ENCODE measurements at regions not wholly inside any gene's neighbourhood (a gene's known extent, or its start where the extent isn't known, plus 50 kb on each side); places are given as distances from the start of the nearest gene placed in this dataset.

- no peak for TF ChIP-seq GATA2 (IDR thresholded peaks at IDR 0.05; ENCODE audit: low read depth, low read length)
Measured at GRCh38 chr13:50226515-50227155, 211.4 kb downstream of the KCNRG start.

- TF ChIP-seq GATA2 (IDR thresholded peaks at IDR 0.05; ENCODE audit: low read depth, low read length) (no peak), GATA3 (IDR thresholded peaks at IDR 0.05; ENCODE audit: low read depth, low read length) (no peak)
Measured at GRCh38 chr13:50227361-50227760, 212.1 kb downstream of the KCNRG start.

GRCh38 chr13:50228527-50228926 is 213.3 kb downstream of the KCNRG start:
- TF ChIP-seq GATA3 (IDR thresholded peaks at IDR 0.05; ENCODE audit: low read depth, low read length) = no peak
- no peak for TF ChIP-seq GATA2 (IDR thresholded peaks at IDR 0.05; ENCODE audit: low read depth, low read length)

GRCh38 chr13:50229960-50230661 is 214.9 kb downstream of the KCNRG start:
- TF ChIP-seq GATA3 (IDR thresholded peaks at IDR 0.05; ENCODE audit: low read depth, low read length) = no peak
- TF ChIP-seq GATA2 (IDR thresholded peaks at IDR 0.05; ENCODE audit: low read depth, low read length) = no peak

GRCh38 chr13:50230662-50230978 is 215.4 kb downstream of the KCNRG start:
- TF ChIP-seq GATA3 (IDR thresholded peaks at IDR 0.05; ENCODE audit: low read depth, low read length) (no peak), GATA2 (IDR thresholded peaks at IDR 0.05; ENCODE audit: low read depth, low read length) (no peak)

GRCh38 chr13:50235604-50236342 is 220.5 kb downstream of the KCNRG start:
- TF ChIP-seq GATA3 (IDR thresholded peaks at IDR 0.05; ENCODE audit: low read depth, low read length) (no peak), GATA2 (IDR thresholded peaks at IDR 0.05; ENCODE audit: low read depth, low read length) (no peak)

GRCh38 chr13:50236898-50237318 is 221.7 kb downstream of the KCNRG start:
- no peak for TF ChIP-seq GATA2 (IDR thresholded peaks at IDR 0.05; ENCODE audit: low read depth, low read length)
- no peak for TF ChIP-seq GATA3 (IDR thresholded peaks at IDR 0.05; ENCODE audit: low read depth, low read length)

GRCh38 chr13:50238922-50239321 is 223.7 kb downstream of the KCNRG start:
- TF ChIP-seq GATA2 (IDR thresholded peaks at IDR 0.05; ENCODE audit: low read depth, low read length) (no peak), GATA3 (IDR thresholded peaks at IDR 0.05; ENCODE audit: low read depth, low read length) (no peak)

GRCh38 chr13:50241479-50241878 is 226.2 kb downstream of the KCNRG start:
- TF ChIP-seq GATA3 (IDR thresholded peaks at IDR 0.05; ENCODE audit: low read depth, low read length) = no peak
- no peak for TF ChIP-seq GATA2 (IDR thresholded peaks at IDR 0.05; ENCODE audit: low read depth, low read length)

- no peak for TF ChIP-seq GATA3 (IDR thresholded peaks at IDR 0.05; ENCODE audit: low read depth, low read length)
- TF ChIP-seq GATA2 (IDR thresholded peaks at IDR 0.05; ENCODE audit: low read depth, low read length) = no peak
Measured at GRCh38 chr13:50243931-50244330, 228.7 kb downstream of the KCNRG start.

GRCh38 chr13:50244355-50244712 is 229.1 kb downstream of the KCNRG start:
- TF ChIP-seq GATA2 (IDR thresholded peaks at IDR 0.05; ENCODE audit: low read depth, low read length) (no peak), GATA3 (IDR thresholded peaks at IDR 0.05; ENCODE audit: low read depth, low read length) (no peak)

- TF ChIP-seq GATA3 (IDR thresholded peaks at IDR 0.05; ENCODE audit: low read depth, low read length) = no peak
- TF ChIP-seq GATA2 (IDR thresholded peaks at IDR 0.05; ENCODE audit: low read depth, low read length) = no peak
Measured at GRCh38 chr13:50244713-50245574, 229.7 kb downstream of the KCNRG start.

- TF ChIP-seq GATA3 (IDR thresholded peaks at IDR 0.05; ENCODE audit: low read depth, low read length) (no peak), GATA2 (IDR thresholded peaks at IDR 0.05; ENCODE audit: low read depth, low read length) (no peak)
Measured at GRCh38 chr13:50247223-50247622, 232.0 kb downstream of the KCNRG start.

- TF ChIP-seq GATA3 (IDR thresholded peaks at IDR 0.05; ENCODE audit: low read depth, low read length) (no peak), GATA2 (IDR thresholded peaks at IDR 0.05; ENCODE audit: low read depth, low read length) (no peak)
Measured at GRCh38 chr13:50248516-50249143, 233.4 kb downstream of the KCNRG start.

Data from SH-SY5Y (cell line).